H1 (cell line): ENCODE measurements at regions not wholly inside any gene's neighbourhood (a gene's known extent, or its start where the extent isn't known, plus 50 kb on each side); places are given as distances from the start of the nearest gene placed in this dataset.

Experiments used
- CTCF ChIA-PET: fragments of 300-600 bp; sonication (Branson Sonifier 250); formaldehyde crosslinking; loops from one replicate; lab custom pipeline; 2021; ENCODE audit not compliant: partially characterized antibody; lab: Charles Lee
- POLR2A ChIA-PET: fragments of 300-600 bp; sonication (Branson Sonifier 250); formaldehyde crosslinking; loops from one replicate; lab custom pipeline; 2021; ENCODE audit warnings: inconsistent platforms; ENCODE audit not compliant: partially characterized antibody; lab: Charles Lee
- DNase-seq, 2 experiments: peaks; one replicate each; pipeline versions ENCODE4 v3.0.0 to v3.0.0-alpha.2; 2010 to 2022; ENCODE audit warnings: low spot score in 2 of 2, low read depth in 1 of 2, mixed read lengths in 1 of 2
- FAIRE-seq: peaks from 2 replicates; lab custom pipeline; 2011; peaks lifted over from hg19 to GRCh38; lab: Jason Lieb, UNC
- H2AFZ ChIP-seq: 2 replicates; pipeline ENCODE4 v1.8.1; 2012; ENCODE audit warnings: low read length, inconsistent platforms
- H2AK5ac ChIP-seq: 2 replicates; pipeline ENCODE4 v1.6.1; 2013; ENCODE audit warnings: low read depth, low read length
- H2BK120ac ChIP-seq: replicated peaks from 2 replicates; pipeline ENCODE3; 2013; ENCODE audit warnings: low read depth, low read length, inconsistent platforms
- H2BK12ac ChIP-seq: 2 replicates; pipeline ENCODE4 v1.6.1; 2013; ENCODE audit warnings: low read depth, low read length
- H2BK15ac ChIP-seq: 2 replicates; pipeline ENCODE4 v1.6.1; 2013; ENCODE audit warnings: low read length
- H2BK20ac ChIP-seq: 2 replicates; pipeline ENCODE4 v1.6.1; 2013; ENCODE audit warnings: low read length
- H2BK5ac ChIP-seq: 2 replicates; pipeline ENCODE4 v1.6.1; 2013; ENCODE audit warnings: low read depth, low read length
- H3K14ac ChIP-seq: 2 replicates; pipeline ENCODE4 v1.6.1; 2013; ENCODE audit warnings: inconsistent platforms; ENCODE audit not compliant: insufficient read length
- H3K18ac ChIP-seq: 2 replicates; pipeline ENCODE4 v1.6.1; 2013; ENCODE audit warnings: low read length; ENCODE audit errors: extremely low read depth
- H3K23ac ChIP-seq: 2 replicates; pipeline ENCODE4 v1.6.1; 2013; ENCODE audit warnings: inconsistent platforms; ENCODE audit not compliant: insufficient read length
- H3K23me2 ChIP-seq: 2 replicates; pipeline ENCODE4 v1.6.1; 2013; ENCODE audit warnings: low read depth, low read length
- H3K27ac ChIP-seq: 2 replicates; pipeline ENCODE4 v1.6.1; 2011; ENCODE audit warnings: low read depth, low read length, inconsistent platforms
- H3K27me3 ChIP-seq, 4 experiments: replicated peaks in 1 of 4; 1 replicate in 1 of 4; 2 replicates in 3 of 4; pipeline versions ENCODE4 v1.6.1 to v1.8.1; 2011 to 2013; ENCODE audit warnings: low read length in 3 of 4, mild to moderate bottlenecking in 3 of 4, inconsistent platforms in 2 of 4, mixed read lengths in 2 of 4, moderate library complexity in 1 of 4; ENCODE audit not compliant: control insufficient read depth in 3 of 4, insufficient read depth in 3 of 4; ENCODE audit errors: extremely low read depth in 1 of 4
- H3K36me3 ChIP-seq, 4 experiments: 2 replicates each; pipeline versions ENCODE4 v1.6.1 to v1.8.1; 2011 to 2013; ENCODE audit warnings: mild to moderate bottlenecking in 4 of 4, low read length in 3 of 4, moderate library complexity in 2 of 4, control low read depth in 1 of 4, inconsistent platforms in 1 of 4; ENCODE audit not compliant: insufficient read depth in 4 of 4, control insufficient read depth in 2 of 4
- H3K4ac ChIP-seq: replicated peaks from 2 replicates; pipeline ENCODE3; 2013; ENCODE audit warnings: low read length, low read depth, mixed read lengths, inconsistent platforms; ENCODE audit not compliant: insufficient read length
- H3K4me1 ChIP-seq, 4 experiments: replicated peaks in 1 of 4; 1 replicate in 1 of 4; 2 replicates in 3 of 4; pipeline versions ENCODE4 v1.6.1 to v1.8.1; 2011 to 2013; ENCODE audit warnings: low read length in 3 of 4, inconsistent platforms in 2 of 4, mixed read lengths in 1 of 4; ENCODE audit not compliant: insufficient read depth in 4 of 4, control insufficient read depth in 3 of 4
- H3K4me2 ChIP-seq, 2 experiments: 2 replicates each; pipeline versions ENCODE4 v1.6.1 to v1.8.1; 2011 to 2013; ENCODE audit warnings: low read depth in 2 of 2, low read length in 2 of 2, control low read depth in 1 of 2, inconsistent platforms in 1 of 2, mild to moderate bottlenecking in 1 of 2; ENCODE audit not compliant: insufficient read depth in 1 of 2
- H3K4me3 ChIP-seq, 4 experiments: fragments of 200-600, 300-600 bp in 1 of 4; sonication (generic), shearing (Covaris generic), sonication (Bioruptor Twin) in 1 of 4; 2 replicates each; pipeline versions ENCODE4 v1.5.1 to v1.8.1; 2011 to 2016; ENCODE audit warnings: low read length in 4 of 4, low read depth in 3 of 4, control low read depth in 2 of 4, inconsistent platforms in 2 of 4, mild to moderate bottlenecking in 2 of 4, mixed read lengths in 1 of 4, moderate library complexity in 1 of 4; ENCODE audit not compliant: insufficient read depth in 2 of 4; ENCODE audit errors: extremely low read depth in 1 of 4
- H3K56ac ChIP-seq: replicated peaks from 2 replicates; pipeline ENCODE3; 2013; ENCODE audit warnings: low read depth, mild to moderate bottlenecking, mixed read lengths, low read length, inconsistent platforms; ENCODE audit not compliant: insufficient read length
- H3K79me1 ChIP-seq: 2 replicates; pipeline ENCODE4 v1.6.1; 2013; ENCODE audit warnings: low read depth, low read length, control low read depth
- H3K79me2 ChIP-seq, 2 experiments: 2 replicates each; pipeline versions ENCODE4 v1.6.1 to v1.8.1; 2012 to 2013; ENCODE audit warnings: low read length in 2 of 2, mild to moderate bottlenecking in 2 of 2, inconsistent platforms in 1 of 2; ENCODE audit not compliant: insufficient read depth in 2 of 2, control insufficient read depth in 1 of 2
- H3K9ac ChIP-seq, 4 experiments: replicated peaks in 1 of 4; 1 replicate in 1 of 4; 2 replicates in 3 of 4; pipeline versions ENCODE4 v1.6.1 to v1.8.1; 2011 to 2013; ENCODE audit warnings: low read depth in 3 of 4, low read length in 3 of 4, control low read depth in 2 of 4, mild to moderate bottlenecking in 2 of 4, moderate library complexity in 2 of 4, inconsistent platforms in 1 of 4; ENCODE audit errors: extremely low read depth in 1 of 4
- H3K9me3 ChIP-seq, 2 experiments: 2 replicates each; pipeline versions ENCODE4 v1.6.1 to v1.8.1; 2012 to 2013; ENCODE audit warnings: mild to moderate bottlenecking in 2 of 2, moderate library complexity in 2 of 2, control low read depth in 1 of 2, inconsistent platforms in 1 of 2, low read depth in 1 of 2, low read length in 1 of 2, mixed read lengths in 1 of 2; ENCODE audit not compliant: insufficient read depth in 2 of 2
- H4K20me1 ChIP-seq, 2 experiments: replicated peaks in 1 of 2; 2 replicates each; pipeline versions ENCODE3 to v1.8.1; 2011 to 2013; ENCODE audit warnings: inconsistent platforms in 2 of 2, low read length in 2 of 2, mild to moderate bottlenecking in 1 of 2; ENCODE audit not compliant: insufficient read depth in 2 of 2, control insufficient read depth in 1 of 2
- H4K5ac ChIP-seq: 2 replicates; pipeline ENCODE4 v1.6.1; 2013; ENCODE audit warnings: low read length, low read depth, mixed read lengths, inconsistent platforms; ENCODE audit not compliant: insufficient read length
- H4K8ac ChIP-seq: 2 replicates; pipeline ENCODE4 v1.8.0; 2013; ENCODE audit warnings: mild to moderate bottlenecking, moderate library complexity, low read length, inconsistent platforms; ENCODE audit not compliant: insufficient read depth; ENCODE audit errors: extremely low read depth
- H4K91ac ChIP-seq: replicated peaks from 2 replicates; pipeline ENCODE3; 2013; ENCODE audit warnings: low read length, mixed read lengths, inconsistent platforms; ENCODE audit not compliant: insufficient read length
- ASH2L ChIP-seq: fragments of 200-600, 300-600 bp; sonication (generic); IDR thresholded peaks from one replicate; pipeline ENCODE4 v1.7.1; 2017; ENCODE audit warnings: low read length
- BACH1 ChIP-seq: IDR thresholded peaks from 2 replicates; pipeline ENCODE4 v1.6.1; 2012; ENCODE audit warnings: low read length, improper control_type of control experiment
- CBX5 ChIP-seq: fragments of 300-800, 300-1000 bp; sonication (generic); IDR thresholded peaks from 2 replicates; pipeline ENCODE4 v1.7.1; 2016; ENCODE audit warnings: antibody characterized with exemption, low read length, low read depth
- CHD1 ChIP-seq: IDR thresholded peaks from 2 replicates; pipeline ENCODE4 v1.6.1; 2012; ENCODE audit warnings: low read depth, low read length, improper control_type of control experiment
- CTBP2 ChIP-seq: IDR thresholded peaks from 2 replicates; pipeline ENCODE4 v1.7.0; 2011; ENCODE audit warnings: borderline replicate concordance, mild to moderate bottlenecking, moderate library complexity, mixed read lengths, low read length; ENCODE audit not compliant: insufficient read depth, insufficient read length
- HDAC2 ChIP-seq, 2 experiments: fragments of 300-600 bp in 1 of 2; sonication (generic) in 1 of 2; IDR thresholded peaks; 2 replicates each; pipeline ENCODE4 v1.6.1; 2011 to 2012; ENCODE audit warnings: low read depth in 2 of 2, low read length in 2 of 2, mild to moderate bottlenecking in 2 of 2, moderate library complexity in 2 of 2, borderline replicate concordance in 1 of 2, inconsistent platforms in 1 of 2
- JUND ChIP-seq: IDR thresholded peaks from 2 replicates; pipeline ENCODE4 v1.6.1; 2011; ENCODE audit warnings: mild to moderate bottlenecking, improper control_type of control experiment, low read length
- KDM4A ChIP-seq: IDR thresholded peaks from one replicate; pipeline ENCODE4 v1.7.1; 2012; ENCODE audit warnings: low read depth, mild to moderate bottlenecking, moderate library complexity, low read length, inconsistent platforms; ENCODE audit not compliant: severe bottlenecking
- PHF8 ChIP-seq: fragments of 200-600 bp; sonication (generic); conservative IDR thresholded peaks from 2 replicates; pipeline ENCODE4 v1.7.1; 2012; ENCODE audit warnings: low read depth, mild to moderate bottlenecking, inconsistent platforms, low read length, moderate library complexity
- POLR2A ChIP-seq, 2 experiments: IDR thresholded peaks; 1 replicate in 1 of 2; 2 replicates in 1 of 2; pipeline ENCODE4 v1.6.1; 2011; ENCODE audit warnings: low read depth in 2 of 2, low read length in 2 of 2, mild to moderate bottlenecking in 2 of 2; ENCODE audit errors: control extremely low read depth in 1 of 2
- POLR2AphosphoS5 ChIP-seq: IDR thresholded peaks from 2 replicates; pipeline ENCODE4 v1.6.1; 2011; ENCODE audit warnings: low read depth, low read length
- RXRA ChIP-seq: IDR thresholded peaks from 2 replicates; pipeline ENCODE4 v1.6.1; 2011; ENCODE audit warnings: low read depth, mild to moderate bottlenecking, low read length, moderate library complexity; ENCODE audit not compliant: insufficient read depth
- SIRT6 ChIP-seq: IDR thresholded peaks from one replicate; pipeline ENCODE4 v1.7.1; 2012; ENCODE audit warnings: low read length, inconsistent platforms
- SP2 ChIP-seq: IDR thresholded peaks from 2 replicates; pipeline ENCODE4 v1.6.1; 2012; ENCODE audit warnings: mild to moderate bottlenecking, low read length, inconsistent platforms
- SRF ChIP-seq: IDR thresholded peaks from 2 replicates; pipeline ENCODE4 v1.6.1; 2011; ENCODE audit warnings: mild to moderate bottlenecking, low read depth, low read length, moderate library complexity
- WGBS, 2 experiments: shearing (Covaris generic) in 1 of 2; methylation state at CpG; one replicate each; pipeline versions ENCODE4 v1.1.6 to v1.1.7; 2013 to 2015; ENCODE audit warnings: low lambda C conversion rate in 2 of 2, mixed read lengths in 2 of 2, inconsistent platforms in 1 of 2, low coverage in 1 of 2, missing lambda C conversion rate in 1 of 2; ENCODE audit not compliant: insufficient replicate concordance in 2 of 2, insufficient coverage in 1 of 2, insufficient read length in 1 of 2; ENCODE audit errors: extremely low coverage in 1 of 2, missing lambda C conversion rate in 1 of 2; 5-methylcytosine and 5-hydroxymethylcytosine counted together

DNA sequence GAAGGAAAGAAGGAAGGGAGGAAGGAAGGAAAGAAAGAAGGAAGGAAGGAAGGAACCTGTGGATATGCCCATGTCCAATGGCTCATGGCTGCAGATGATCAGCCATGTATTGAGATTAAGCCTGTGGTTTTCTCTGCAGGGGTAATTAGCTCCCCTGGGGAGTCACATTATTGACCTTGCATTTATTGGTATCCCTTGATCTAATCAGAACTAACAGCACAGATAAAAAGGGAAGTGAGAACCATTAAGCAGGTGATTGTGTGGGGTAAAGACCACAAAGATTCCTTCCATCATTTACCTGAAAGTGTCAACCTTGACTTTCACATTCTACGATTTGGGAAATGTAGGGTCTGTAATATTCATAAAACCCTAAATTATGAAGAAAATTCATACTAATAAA, 390.7 kb downstream of the BRINP2 start:
- Histone ChIP-seq H3K4ac (no peak overlapping the region), H4K5ac (no peak overlapping the region), H3K23me2 (no peaks in the 10 kb centered on the region), H3K9ac (no peak overlapping the region), H4K8ac (no peak overlapping the region), H3K79me2 (no peaks in the 10 kb centered on the region), H3K56ac (no peak overlapping the region), H2AK5ac (no peak overlapping the region), H3K27ac (no peak overlapping the region), H3K18ac (no peak overlapping the region), H2BK12ac (no peak overlapping the region), H2BK120ac (no peak overlapping the region), H3K4me1 (no peaks in the 10 kb centered on the region), H3K36me3 (no peaks in the 10 kb centered on the region), H2BK15ac (no peak overlapping the region), H4K91ac (no peak overlapping the region), H2BK20ac (no peak overlapping the region), H3K14ac (no peak overlapping the region), H3K27me3 (no peaks in the 10 kb centered on the region), H3K79me1 (no peaks in the 10 kb centered on the region), H2AFZ (no peak overlapping the region), H3K4me3 (no peak overlapping the region), H2BK5ac (no peak overlapping the region), H3K4me2 (no peak overlapping the region), H4K20me1 (no peaks in the 10 kb centered on the region), H3K23ac (no peak overlapping the region), H3K9me3 (peaks cover 3 to 5% of the 10 kb centered on the region in 2 experiments; a peak in 3 of 4 replicates)
- DNase-seq (no peak), FAIRE-seq (no peak)
- WGBS, 2 experiments, result 95% methylated on average over 1 of the region's 1 CpG; no CpG with 5 or more reads in 1 of the 2 experiments
- ChIA-PET CTCF (interaction anchor here (1.2 to 2.0 kb wide), 2 partner anchors 8 to 9 kb away, joined by 3 to 9 read pairs; no protein-coding TSS in a partner anchor), POLR2A (no interaction called here)
- no peak for TF ChIP-seq POLR2AphosphoS5
- no peak for TF ChIP-seq PHF8
- TF ChIP-seq HDAC2 (IDR thresholded peaks at IDR 0.05; ENCODE audit: borderline replicate concordance in 1 of 2, low read depth in 2 of 2, low read length in 2 of 2), result no peak
- TF ChIP-seq CHD1, result no peak
- no peak for TF ChIP-seq POLR2A (IDR thresholded peaks at IDR 0.05; ENCODE audit: control extremely low read depth in 1 of 2, low read depth in 2 of 2, low read length in 2 of 2)
- TF ChIP-seq SP2, result no peak
- no peak for TF ChIP-seq JUND
- no peak for TF ChIP-seq KDM4A
- no peak for TF ChIP-seq SRF
- no peak for TF ChIP-seq CTBP2
- no peak for TF ChIP-seq SIRT6
- TF ChIP-seq BACH1, result no peak
- TF ChIP-seq RXRA, result no peak
- TF ChIP-seq ASH2L, result no peak
- no peak for TF ChIP-seq CBX5
